Keratinocyte (primary cell): ENCODE measurements at regions not wholly inside any gene's neighbourhood (a gene's known extent, or its start where the extent isn't known, plus 50 kb on each side); places are given as distances from the start of the nearest gene placed in this dataset.
"Not testable (repeated sequence)": the region's sequence is repeated elsewhere in the genome, so short reads cannot be mapped to it uniquely, and the experiment has no call there.

Experiments
- DNase-seq: peaks from one replicate; pipeline ENCODE4 v3.0.0-alpha.2; 2011; ENCODE audit warnings: low read depth, missing footprints, low spot score
- FAIRE-seq: peaks from 2 replicates; lab custom pipeline; 2011; peaks lifted over from hg19 to GRCh38; lab: Jason Lieb, UNC
- H2AFZ ChIP-seq: 2 replicates; pipeline ENCODE4 v1.6.0; 2012; ENCODE audit warnings: low read length, control low read depth, inconsistent platforms; ENCODE audit not compliant: control insufficient read depth
- H3K27ac ChIP-seq: 2 replicates; pipeline ENCODE4 v1.5.1; 2011; ENCODE audit warnings: low read length; ENCODE audit not compliant: control insufficient read depth, insufficient read depth
- H3K27me3 ChIP-seq: 3 replicates; pipeline ENCODE4 v1.6.0; 2011; ENCODE audit warnings: low read length; ENCODE audit not compliant: control insufficient read depth, insufficient read depth; ENCODE audit errors: extremely low read depth
- H3K36me3 ChIP-seq, 2 experiments: 2 replicates in 1 of 2; 3 replicates in 1 of 2; pipeline ENCODE4 v1.5.1; 2011; ENCODE audit warnings: low read length in 2 of 2, mild to moderate bottlenecking in 1 of 2; ENCODE audit not compliant: control insufficient read depth in 2 of 2, insufficient read depth in 2 of 2; ENCODE audit errors: extremely low read depth in 1 of 2
- H3K4me1 ChIP-seq: 3 replicates; pipeline ENCODE4 v1.5.1; 2011; ENCODE audit warnings: low read length; ENCODE audit not compliant: control insufficient read depth, insufficient read depth; ENCODE audit errors: extremely low read depth
- H3K4me2 ChIP-seq: 3 replicates; pipeline ENCODE4 v1.6.0; 2011; ENCODE audit warnings: low read depth, low read length; ENCODE audit not compliant: control insufficient read depth, insufficient read depth; ENCODE audit errors: extremely low read depth
- H3K4me3 ChIP-seq, 3 experiments: fragments of 200-600 bp in 1 of 3; sonication (generic) in 1 of 3; 2 replicates in 2 of 3; 3 replicates in 1 of 3; pipeline ENCODE4 v1.5.1; 2011 to 2016; ENCODE audit warnings: low read length in 3 of 3, mild to moderate bottlenecking in 3 of 3, control low read depth in 2 of 3, inconsistent platforms in 1 of 3, low read depth in 1 of 3, mixed read lengths in 1 of 3, mixed run types in 1 of 3, moderate library complexity in 1 of 3; ENCODE audit not compliant: control insufficient read depth in 2 of 3, insufficient read depth in 2 of 3; ENCODE audit errors: extremely low read depth in 1 of 3
- H3K79me2 ChIP-seq: 2 replicates; pipeline ENCODE4 v1.6.0; 2012; ENCODE audit warnings: low read length; ENCODE audit not compliant: control insufficient read depth, insufficient read depth
- H3K9ac ChIP-seq: 3 replicates; pipeline ENCODE4 v1.6.0; 2011; ENCODE audit warnings: low read length; ENCODE audit not compliant: control insufficient read depth, insufficient read depth; ENCODE audit errors: extremely low read depth
- H3K9me1 ChIP-seq: 3 replicates; pipeline ENCODE4 v1.6.0; 2011; ENCODE audit warnings: low read length; ENCODE audit not compliant: control insufficient read depth, insufficient read depth; ENCODE audit errors: extremely low read depth
- H3K9me3 ChIP-seq: 2 replicates; pipeline ENCODE4 v1.5.1; 2012; ENCODE audit warnings: low read depth, low read length; ENCODE audit not compliant: control insufficient read depth
- H4K20me1 ChIP-seq: 3 replicates; pipeline ENCODE4 v1.6.0; 2011; ENCODE audit warnings: low read length; ENCODE audit not compliant: control insufficient read depth, insufficient read depth; ENCODE audit errors: extremely low read depth
- EZH2 ChIP-seq: IDR thresholded peaks from one replicate; pipeline ENCODE4 v1.6.1; 2012; ENCODE audit warnings: inconsistent platforms, mild to moderate bottlenecking, low read length, moderate library complexity
- dilution Hi-C: fragments of 300-500 bp; cut with MboI; formaldehyde crosslinking; loops from one replicate; pipeline ENCODE4 v1.7.0; 2020; ENCODE audit warnings: low sequenced_read_pairs; ENCODE audit not compliant: extremely low pct_ligation_motif_present
- TF ChIP-seq, protein P1 (sequence below), 3 experiments: IDR thresholded peaks in 1 of 3; conservative IDR thresholded peaks in 1 of 3; optimal IDR thresholded peaks in 1 of 3; 2 replicates in 2 of 3; 3 replicates in 1 of 3; pipeline versions ENCODE3 to v1.5.1; 2011; ENCODE audit warnings: low read length in 3 of 3, mild to moderate bottlenecking in 3 of 3, moderate library complexity in 2 of 3, control low read depth in 1 of 3, inconsistent platforms in 1 of 3; ENCODE audit not compliant: insufficient read depth in 2 of 3; ENCODE audit errors: extremely low read depth in 1 of 3

- no peaks in the 10 kb centered on the region for H3K36me3 ChIP-seq
- no peak for DNase-seq
- dilution Hi-C loops: no loop called here
- H3K9ac ChIP-seq: no peak overlapping the region
- no peak for FAIRE-seq
- no peaks in the 10 kb centered on the region for H3K4me1 ChIP-seq
- no peak for TF ChIP-seq EZH2
- TF ChIP-seq, protein P1, sequence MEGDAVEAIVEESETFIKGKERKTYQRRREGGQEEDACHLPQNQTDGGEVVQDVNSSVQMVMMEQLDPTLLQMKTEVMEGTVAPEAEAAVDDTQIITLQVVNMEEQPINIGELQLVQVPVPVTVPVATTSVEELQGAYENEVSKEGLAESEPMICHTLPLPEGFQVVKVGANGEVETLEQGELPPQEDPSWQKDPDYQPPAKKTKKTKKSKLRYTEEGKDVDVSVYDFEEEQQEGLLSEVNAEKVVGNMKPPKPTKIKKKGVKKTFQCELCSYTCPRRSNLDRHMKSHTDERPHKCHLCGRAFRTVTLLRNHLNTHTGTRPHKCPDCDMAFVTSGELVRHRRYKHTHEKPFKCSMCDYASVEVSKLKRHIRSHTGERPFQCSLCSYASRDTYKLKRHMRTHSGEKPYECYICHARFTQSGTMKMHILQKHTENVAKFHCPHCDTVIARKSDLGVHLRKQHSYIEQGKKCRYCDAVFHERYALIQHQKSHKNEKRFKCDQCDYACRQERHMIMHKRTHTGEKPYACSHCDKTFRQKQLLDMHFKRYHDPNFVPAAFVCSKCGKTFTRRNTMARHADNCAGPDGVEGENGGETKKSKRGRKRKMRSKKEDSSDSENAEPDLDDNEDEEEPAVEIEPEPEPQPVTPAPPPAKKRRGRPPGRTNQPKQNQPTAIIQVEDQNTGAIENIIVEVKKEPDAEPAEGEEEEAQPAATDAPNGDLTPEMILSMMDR (optimal IDR thresholded peaks at IDR 0.05 in 1 of 3, IDR thresholded peaks at IDR 0.05 in 1 of 3, conservative IDR thresholded peaks at IDR 0.05 in 1 of 3; ENCODE audit: extremely low read depth in 1 of 3, insufficient read depth in 2 of 3, low read length in 3 of 3): no peak
- no peaks in the 10 kb centered on the region for H3K9me1 ChIP-seq
- H3K9me3 ChIP-seq: no peaks in the 10 kb centered on the region
- no peaks in the 10 kb centered on the region for H4K20me1 ChIP-seq
- H3K4me2 ChIP-seq: no peak overlapping the region
- peaks cover 3% of the 10 kb centered on the region for H3K27me3 ChIP-seq
- no peak overlapping the region for H3K27ac ChIP-seq
- H3K4me3 ChIP-seq: no peak overlapping the region
- no peak overlapping the region for H2AFZ ChIP-seq
- no peaks in the 10 kb centered on the region for H3K79me2 ChIP-seq
These were observed 91.8 kb upstream of the PRSS3 start for GRCh38 chr9:33703430-33704102.

DNA sequence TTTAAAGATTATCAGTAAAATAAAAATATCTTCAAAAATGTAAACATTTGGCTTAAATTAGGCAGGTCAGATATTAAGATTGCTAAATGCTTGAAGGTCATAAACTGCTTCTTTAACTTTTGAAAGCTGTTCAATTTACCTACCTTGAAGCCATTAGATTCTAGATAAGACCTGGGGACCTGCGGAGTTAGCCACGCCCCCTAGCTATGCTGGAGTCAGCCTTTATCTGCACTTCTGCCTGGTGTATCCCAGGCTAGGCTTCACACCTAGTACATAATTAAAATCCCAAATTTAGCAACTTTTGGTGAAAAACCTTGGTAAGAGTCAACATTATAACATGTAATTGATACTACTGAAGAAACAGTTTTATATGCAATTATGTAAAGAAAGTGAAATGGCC, 89.9 kb upstream of the PRSS3 start:
- H3K4me2 ChIP-seq, H3K79me2 ChIP-seq, FAIRE-seq, H3K4me3 ChIP-seq, DNase-seq, H3K9ac ChIP-seq, H3K27me3 ChIP-seq, H2AFZ ChIP-seq, H3K9me3 ChIP-seq, H3K4me1 ChIP-seq, H3K27ac ChIP-seq, dilution Hi-C loops, H3K9me1 ChIP-seq, H4K20me1 ChIP-seq, H3K36me3 ChIP-seq: not testable (repeated sequence)

- FAIRE-seq (no peak), DNase-seq (no peak)
- Histone ChIP-seq H3K27me3 (peaks cover 3% of the 10 kb centered on the region), H3K9me1 (no peaks in the 10 kb centered on the region), H4K20me1 (no peaks in the 10 kb centered on the region), H3K4me3 (no peak overlapping the region), H3K9ac (no peak overlapping the region), H3K4me1 (no peaks in the 10 kb centered on the region), H3K4me2 (no peak overlapping the region), H3K9me3 (no peaks in the 10 kb centered on the region), H3K27ac (no peak overlapping the region), H2AFZ (no peak overlapping the region), H3K79me2 (no peaks in the 10 kb centered on the region), H3K36me3 (no peaks in the 10 kb centered on the region)
- no peak for TF ChIP-seq EZH2
- TF ChIP-seq, protein P1 (optimal IDR thresholded peaks at IDR 0.05 in 1 of 3, IDR thresholded peaks at IDR 0.05 in 1 of 3, conservative IDR thresholded peaks at IDR 0.05 in 1 of 3; ENCODE audit: extremely low read depth in 1 of 3, insufficient read depth in 2 of 3, low read length in 3 of 3): no peak
- dilution Hi-C loops: no loop called here
These were observed 86.9 kb upstream of the PRSS3 start for GRCh38 chr9:33708441-33708840.
